ENCODE measurements at regions not wholly inside any gene's neighbourhood (a gene's known extent, or its start where the extent isn't known, plus 50 kb on each side); places are given as distances from the start of the nearest gene placed in this dataset.

- TF ChIP-seq CTCF (IDR thresholded peaks at IDR 0.05; ENCODE audit: poor library complexity, severe bottlenecking) = no peak
- DNase-seq (ENCODE audit: low spot score) (no peak), ATAC-seq (ENCODE audit: low read depth) (no peak)
- H3K9me3 ChIP-seq (ENCODE audit: severe bottlenecking) = no peaks in the 10 kb centered on the region
- H3K4me3 ChIP-seq (ENCODE audit: severe bottlenecking) = no peak overlapping the region
- no peaks in the 10 kb centered on the region for H3K4me1 ChIP-seq (ENCODE audit: insufficient read depth, poor library complexity, severe bottlenecking)
- peaks cover 11% of the 10 kb centered on the region for H3K27me3 ChIP-seq (ENCODE audit: insufficient read depth, poor library complexity, severe bottlenecking)
- H3K36me3 ChIP-seq (ENCODE audit: low read depth) = no peaks in the 10 kb centered on the region
- H3K27ac ChIP-seq (ENCODE audit: poor library complexity, severe bottlenecking) = no peak overlapping the region
Measured at GRCh38 chr12:62021808-62022207, 238.4 kb upstream of the USP15 start.

GRCh38 chr12:62028536-62028935, 231.7 kb upstream of the USP15 start:
- DNase-seq (ENCODE audit: low spot score) = no peak
- no peak for TF ChIP-seq CTCF (IDR thresholded peaks at IDR 0.05; ENCODE audit: poor library complexity, severe bottlenecking)

GRCh38 chr12:62032870-62033269, 227.3 kb upstream of the USP15 start:
- TF ChIP-seq CTCF (IDR thresholded peaks at IDR 0.05; ENCODE audit: poor library complexity, severe bottlenecking) = no peak
- no peak overlapping the region for H3K27ac ChIP-seq (ENCODE audit: poor library complexity, severe bottlenecking)
- DNase-seq (ENCODE audit: low spot score) = no peak
- no peak for ATAC-seq (ENCODE audit: low read depth)
- H3K4me3 ChIP-seq (ENCODE audit: severe bottlenecking) = no peak overlapping the region
- no peaks in the 10 kb centered on the region for H3K27me3 ChIP-seq (ENCODE audit: insufficient read depth, poor library complexity, severe bottlenecking)
- no peaks in the 10 kb centered on the region for H3K9me3 ChIP-seq (ENCODE audit: severe bottlenecking)
- H3K4me1 ChIP-seq (ENCODE audit: insufficient read depth, poor library complexity, severe bottlenecking) = no peaks in the 10 kb centered on the region
- no peaks in the 10 kb centered on the region for H3K36me3 ChIP-seq (ENCODE audit: low read depth)

More at GRCh38 chr12:62028536-62028935, 231.7 kb upstream of the USP15 start:
- Histone ChIP-seq H3K4me3 (ENCODE audit: severe bottlenecking) (no peak overlapping the region), H3K36me3 (ENCODE audit: low read depth) (no peaks in the 10 kb centered on the region), H3K27me3 (ENCODE audit: insufficient read depth, poor library complexity, severe bottlenecking) (peaks cover 14% of the 10 kb centered on the region), H3K27ac (ENCODE audit: poor library complexity, severe bottlenecking) (no peak overlapping the region), H3K9me3 (ENCODE audit: severe bottlenecking) (no peaks in the 10 kb centered on the region), H3K4me1 (ENCODE audit: insufficient read depth, poor library complexity, severe bottlenecking) (no peaks in the 10 kb centered on the region)
- ATAC-seq (ENCODE audit: low read depth) = no peak

- Histone ChIP-seq H3K27ac (ENCODE audit: poor library complexity, severe bottlenecking) (no peak overlapping the region), H3K36me3 (ENCODE audit: low read depth) (no peaks in the 10 kb centered on the region), H3K27me3 (ENCODE audit: insufficient read depth, poor library complexity, severe bottlenecking) (no peaks in the 10 kb centered on the region), H3K4me3 (ENCODE audit: severe bottlenecking) (no peak overlapping the region), H3K4me1 (ENCODE audit: insufficient read depth, poor library complexity, severe bottlenecking) (no peaks in the 10 kb centered on the region), H3K9me3 (ENCODE audit: severe bottlenecking) (no peaks in the 10 kb centered on the region)
- DNase-seq (ENCODE audit: low spot score) (no peak), ATAC-seq (ENCODE audit: low read depth) (no peak)
- TF ChIP-seq CTCF (IDR thresholded peaks at IDR 0.05; ENCODE audit: poor library complexity, severe bottlenecking) = no peak
Measured at GRCh38 chr12:62044450-62045135, 215.6 kb upstream of the USP15 start.

GRCh38 chr12:62045211-62045610, 215.0 kb upstream of the USP15 start:
- Histone ChIP-seq H3K9me3 (ENCODE audit: severe bottlenecking) (no peaks in the 10 kb centered on the region), H3K36me3 (ENCODE audit: low read depth) (no peaks in the 10 kb centered on the region), H3K27me3 (ENCODE audit: insufficient read depth, poor library complexity, severe bottlenecking) (no peaks in the 10 kb centered on the region), H3K27ac (ENCODE audit: poor library complexity, severe bottlenecking) (no peak overlapping the region), H3K4me1 (ENCODE audit: insufficient read depth, poor library complexity, severe bottlenecking) (no peaks in the 10 kb centered on the region), H3K4me3 (ENCODE audit: severe bottlenecking) (no peak overlapping the region)
- ATAC-seq (ENCODE audit: low read depth) (no peak), DNase-seq (ENCODE audit: low spot score) (no peak)
- no peak for TF ChIP-seq CTCF (IDR thresholded peaks at IDR 0.05; ENCODE audit: poor library complexity, severe bottlenecking)

Measured in RWPE2 (cell line).